Astrocyte (in vitro differentiated cells and primary cell): ENCODE measurements at regions not wholly inside any gene's neighbourhood (a gene's known extent, or its start where the extent isn't known, plus 50 kb on each side); places are given as distances from the start of the nearest gene placed in this dataset.

Experiments
- DNase-seq: peaks from one replicate; pipeline ENCODE4 v3.0.0-alpha.2; 2010; ENCODE audit warnings: low read depth
- FAIRE-seq: peaks from 2 replicates; lab custom pipeline; 2011; peaks lifted over from hg19 to GRCh38; lab: Jason Lieb, UNC
- H2AFZ ChIP-seq: 2 replicates; pipeline ENCODE4 v1.6.0; 2012; ENCODE audit warnings: low read depth, low read length, inconsistent platforms
- H3K27ac ChIP-seq: 2 replicates; pipeline ENCODE4 v1.5.1; 2011; ENCODE audit warnings: low read depth, low read length, inconsistent platforms
- H3K27me3 ChIP-seq: 2 replicates; pipeline ENCODE4 v1.6.0; 2011; ENCODE audit warnings: low read length, inconsistent platforms; ENCODE audit not compliant: insufficient read depth
- H3K36me3 ChIP-seq: 2 replicates; pipeline ENCODE4 v1.5.1; 2011; ENCODE audit warnings: low read length, inconsistent platforms; ENCODE audit not compliant: insufficient read depth
- H3K4me1 ChIP-seq: 2 replicates; pipeline ENCODE4 v1.5.1; 2011; ENCODE audit warnings: low read length, inconsistent platforms; ENCODE audit not compliant: insufficient read depth
- H3K4me2 ChIP-seq: 2 replicates; pipeline ENCODE4 v1.6.0; 2012; ENCODE audit warnings: low read length, inconsistent platforms
- H3K4me3 ChIP-seq: 2 replicates; pipeline ENCODE4 v1.5.1; 2011; ENCODE audit warnings: low read depth, mild to moderate bottlenecking, low read length, inconsistent platforms; ENCODE audit not compliant: insufficient read depth
- H3K79me2 ChIP-seq: 2 replicates; pipeline ENCODE4 v1.6.0; 2012; ENCODE audit warnings: mild to moderate bottlenecking, low read length, inconsistent platforms; ENCODE audit not compliant: insufficient read depth
- H3K9ac ChIP-seq: 2 replicates; pipeline ENCODE4 v1.6.0; 2012; ENCODE audit warnings: mild to moderate bottlenecking, low read length, inconsistent platforms
- H3K9me3 ChIP-seq: 2 replicates; pipeline ENCODE4 v1.5.1; 2012; ENCODE audit warnings: low read depth, mild to moderate bottlenecking, low read length, inconsistent platforms; ENCODE audit not compliant: insufficient read depth
- H4K20me1 ChIP-seq: 2 replicates; pipeline ENCODE4 v1.6.0; 2012; ENCODE audit warnings: low read length, inconsistent platforms; ENCODE audit not compliant: insufficient read depth
- H3K27ac Mint-ChIP-seq: one replicate; pipeline ENCODE4 v1.8.0; 2021; ENCODE audit warnings: mild to moderate bottlenecking, mixed read lengths; ENCODE audit not compliant: unreplicated experiment
- H3K27me3 Mint-ChIP-seq: one replicate; pipeline ENCODE4 v1.8.0; 2021; ENCODE audit warnings: low read depth, mixed read lengths; ENCODE audit not compliant: unreplicated experiment
- H3K36me3 Mint-ChIP-seq: one replicate; pipeline ENCODE4 v1.8.0; 2021; ENCODE audit warnings: low read depth, mixed read lengths; ENCODE audit not compliant: unreplicated experiment
- H3K4me1 Mint-ChIP-seq: one replicate; pipeline ENCODE4 v1.8.0; 2021; ENCODE audit warnings: low read depth, mixed read lengths; ENCODE audit not compliant: unreplicated experiment
- H3K4me3 Mint-ChIP-seq: one replicate; pipeline ENCODE4 v1.8.0; 2021; ENCODE audit warnings: mild to moderate bottlenecking, moderate library complexity, mixed read lengths; ENCODE audit not compliant: unreplicated experiment
- H3K9me3 Mint-ChIP-seq: one replicate; pipeline ENCODE4 v1.8.0; 2021; ENCODE audit warnings: mild to moderate bottlenecking, mixed read lengths; ENCODE audit not compliant: unreplicated experiment
- CTCF ChIP-seq: IDR thresholded peaks from 2 replicates; pipeline ENCODE4 v1.5.1; 2011; ENCODE audit warnings: low read depth, mild to moderate bottlenecking, inconsistent platforms, low read length, moderate library complexity; ENCODE audit not compliant: insufficient read depth
- EZH2 ChIP-seq: IDR thresholded peaks from 2 replicates; pipeline ENCODE4 v1.6.1; 2012; ENCODE audit warnings: mild to moderate bottlenecking, low read length, inconsistent platforms; ENCODE audit not compliant: insufficient read depth

GRCh38 chr10:118516716-118517115 is 78.7 kb downstream of the PRLHR start:
- Histone ChIP-seq H3K27me3 (no peaks in the 10 kb centered on the region), H2AFZ (no peak overlapping the region), H3K79me2 (no peaks in the 10 kb centered on the region), H3K36me3 (no peaks in the 10 kb centered on the region), H3K9ac (no peak overlapping the region), H4K20me1 (no peaks in the 10 kb centered on the region), H3K4me3 (no peak overlapping the region), H3K9me3 (no peaks in the 10 kb centered on the region), H3K4me1 (no peaks in the 10 kb centered on the region), H3K27ac (no peak overlapping the region), H3K4me2 (no peak overlapping the region)
- H3K9me3 Mint-ChIP-seq: peaks cover 10% of the 10 kb centered on the region
- H3K27ac Mint-ChIP-seq: no peak overlapping the region
- no peak overlapping the region for H3K4me3 Mint-ChIP-seq
- TF ChIP-seq EZH2 (no peak), CTCF (no peak)
- no peaks in the 10 kb centered on the region for H3K4me1 Mint-ChIP-seq
- no peak for DNase-seq
- H3K27me3 Mint-ChIP-seq: peaks cover 2% of the 10 kb centered on the region
- no peak for FAIRE-seq
- H3K36me3 Mint-ChIP-seq: no peaks in the 10 kb centered on the region

- H3K27ac Mint-ChIP-seq: no peak overlapping the region
- Histone ChIP-seq H3K9me3 (no peaks in the 10 kb centered on the region), H3K27me3 (no peaks in the 10 kb centered on the region), H2AFZ (no peak overlapping the region), H3K36me3 (no peaks in the 10 kb centered on the region), H3K4me2 (no peak overlapping the region), H3K9ac (no peak overlapping the region), H4K20me1 (no peaks in the 10 kb centered on the region), H3K27ac (no peak overlapping the region), H3K4me3 (no peak overlapping the region), H3K79me2 (no peaks in the 10 kb centered on the region), H3K4me1 (no peaks in the 10 kb centered on the region)
- no peak for TF ChIP-seq EZH2
- TF ChIP-seq CTCF: no peak
- no peak for FAIRE-seq
- H3K36me3 Mint-ChIP-seq: no peaks in the 10 kb centered on the region
- no peak overlapping the region for H3K4me3 Mint-ChIP-seq
- peaks cover 2% of the 10 kb centered on the region for H3K27me3 Mint-ChIP-seq
- no peak for DNase-seq
- no peaks in the 10 kb centered on the region for H3K4me1 Mint-ChIP-seq
- H3K9me3 Mint-ChIP-seq: peaks cover 10% of the 10 kb centered on the region
Observed at GRCh38 chr10:118513174-118513573, 82.3 kb downstream of the PRLHR start.

- no peak overlapping the region for H3K4me3 ChIP-seq
- no peaks in the 10 kb centered on the region for H3K36me3 Mint-ChIP-seq
- no peaks in the 10 kb centered on the region for H3K27me3 ChIP-seq
- no peaks in the 10 kb centered on the region for H3K79me2 ChIP-seq
- H3K4me3 Mint-ChIP-seq: no peak overlapping the region
- H3K27ac ChIP-seq: no peak overlapping the region
- H3K27me3 Mint-ChIP-seq: peaks cover 2% of the 10 kb centered on the region
- FAIRE-seq (no peak), DNase-seq (no peak)
- H3K4me1 Mint-ChIP-seq: no peaks in the 10 kb centered on the region
- no peaks in the 10 kb centered on the region for H3K9me3 ChIP-seq
- H3K9me3 Mint-ChIP-seq: peaks cover 3% of the 10 kb centered on the region
- H3K36me3 ChIP-seq: no peaks in the 10 kb centered on the region
- H3K4me2 ChIP-seq: no peak overlapping the region
- TF ChIP-seq EZH2 (no peak), CTCF (no peak)
- H2AFZ ChIP-seq: no peak overlapping the region
- H3K4me1 ChIP-seq: no peaks in the 10 kb centered on the region
- H3K9ac ChIP-seq: no peak overlapping the region
- no peak overlapping the region for H3K27ac Mint-ChIP-seq
- H4K20me1 ChIP-seq: no peaks in the 10 kb centered on the region
Observed at GRCh38 chr10:118511711-118512110, 83.7 kb downstream of the PRLHR start.
